ENCODE measurements at regions not wholly inside any gene's neighbourhood (a gene's known extent, or its start where the extent isn't known, plus 50 kb on each side); places are given as distances from the start of the nearest gene placed in this dataset.

GRCh38 chr20:60749804-60750602, 502.1 kb upstream of the CDH4 start:
- TF ChIP-seq CTCF (conservative IDR thresholded peaks at IDR 0.05; ENCODE audit: control insufficient read depth, insufficient read depth, low read depth, low read length), result no peak
- H3K4me3 ChIP-seq (ENCODE audit: control insufficient read depth, low read depth, low read length), result no peak overlapping the region
- no peak for DNase-seq (ENCODE audit: low read depth)

- no peak for TF ChIP-seq CTCF (conservative IDR thresholded peaks at IDR 0.05; ENCODE audit: control insufficient read depth, insufficient read depth, low read depth, low read length)
- no peak for DNase-seq (ENCODE audit: low read depth)
- no peak overlapping the region for H3K4me3 ChIP-seq (ENCODE audit: control insufficient read depth, low read depth, low read length)
Measured at GRCh38 chr20:60750909-60751308, 501.2 kb upstream of the CDH4 start.

- no peak overlapping the region for H3K4me3 ChIP-seq (ENCODE audit: control insufficient read depth, low read depth, low read length)
- no peak for TF ChIP-seq CTCF (conservative IDR thresholded peaks at IDR 0.05; ENCODE audit: control insufficient read depth, insufficient read depth, low read depth, low read length)
- DNase-seq (ENCODE audit: low read depth), result no peak
Measured at GRCh38 chr20:60751826-60752225, 500.2 kb upstream of the CDH4 start.

GRCh38 chr20:60752741-60753420, 499.2 kb upstream of the CDH4 start:
- DNase-seq (ENCODE audit: low read depth), result no peak
- no peak for TF ChIP-seq CTCF (conservative IDR thresholded peaks at IDR 0.05; ENCODE audit: control insufficient read depth, insufficient read depth, low read depth, low read length)
- H3K4me3 ChIP-seq (ENCODE audit: control insufficient read depth, low read depth, low read length), result no peak overlapping the region

GRCh38 chr20:60754856-60755255, 497.2 kb upstream of the CDH4 start:
- no peak for DNase-seq (ENCODE audit: low read depth)
- no peak overlapping the region for H3K4me3 ChIP-seq (ENCODE audit: control insufficient read depth, low read depth, low read length)

GRCh38 chr20:60759651-60760050, 492.4 kb upstream of the CDH4 start:
- no peak for TF ChIP-seq CTCF (conservative IDR thresholded peaks at IDR 0.05; ENCODE audit: control insufficient read depth, insufficient read depth, low read depth, low read length)
- H3K4me3 ChIP-seq (ENCODE audit: control insufficient read depth, low read depth, low read length), result no peak overlapping the region
- no peak for DNase-seq (ENCODE audit: low read depth)

More at GRCh38 chr20:60754856-60755255, 497.2 kb upstream of the CDH4 start:
- TF ChIP-seq CTCF (conservative IDR thresholded peaks at IDR 0.05; ENCODE audit: control insufficient read depth, insufficient read depth, low read depth, low read length), result no peak

Measured in fibroblast of mammary gland (primary cell).